HepG2 (cell line): ENCODE measurements at regions not wholly inside any gene's neighbourhood (a gene's known extent, or its start where the extent isn't known, plus 50 kb on each side); places are given as distances from the start of the nearest gene placed in this dataset.

Source experiments
- BRCA1 ChIP-seq: sonication (generic); formaldehyde crosslinking; IDR thresholded peaks from 2 replicates; pipeline ENCODE4 v1.4.0; 2020; ENCODE audit warnings: missing genetic modification reagents
- CBX5 ChIP-seq: sonication (generic); formaldehyde crosslinking; IDR thresholded peaks from 2 replicates; pipeline ENCODE4 v1.4.0; 2020; ENCODE audit warnings: missing genetic modification reagents, borderline replicate concordance
- DPF2 ChIP-seq: sonication (generic); formaldehyde crosslinking; IDR thresholded peaks from 2 replicates; pipeline ENCODE4 v1.4.0; 2020; ENCODE audit warnings: mild to moderate bottlenecking, low read depth, missing genetic modification reagents, borderline replicate concordance
- HIC2 ChIP-seq: sonication (generic); formaldehyde crosslinking; IDR thresholded peaks from 2 replicates; pipeline ENCODE4 v1.9.0; 2022; ENCODE audit warnings: low read depth, missing genetic modification reagents
- HOXA5 ChIP-seq: sonication (generic); formaldehyde crosslinking; IDR thresholded peaks from 2 replicates; pipeline ENCODE4 v1.4.0; 2020; ENCODE audit warnings: missing genetic modification reagents
- IRX3 ChIP-seq: sonication (generic); formaldehyde crosslinking; IDR thresholded peaks from 2 replicates; pipeline ENCODE4 v1.8.1; 2023; ENCODE audit warnings: mild to moderate bottlenecking, low read depth, missing genetic modification reagents, borderline replicate concordance
- PAX8 ChIP-seq: sonication (generic); formaldehyde crosslinking; IDR thresholded peaks from 2 replicates; pipeline ENCODE4 v1.8.0; 2022; ENCODE audit warnings: mild to moderate bottlenecking, missing genetic modification reagents, borderline replicate concordance
- SKIL ChIP-seq: sonication (generic); formaldehyde crosslinking; IDR thresholded peaks from 2 replicates; pipeline ENCODE4 v1.8.0; 2022; ENCODE audit warnings: missing genetic modification reagents, mild to moderate bottlenecking, moderate library complexity, borderline replicate concordance
- TIGD3 ChIP-seq: sonication (generic); formaldehyde crosslinking; IDR thresholded peaks from 2 replicates; pipeline ENCODE4 v1.5.1; 2020; ENCODE audit warnings: mild to moderate bottlenecking, missing genetic modification reagents, borderline replicate concordance
- TOPORS ChIP-seq: sonication (generic); formaldehyde crosslinking; IDR thresholded peaks from 2 replicates; pipeline ENCODE4 v1.8.0; 2023; ENCODE audit warnings: mild to moderate bottlenecking, missing genetic modification reagents
- ZBTB40 ChIP-seq, 2 experiments: fragments of 450-650 bp in 1 of 2; sonication (generic) in 1 of 2; formaldehyde crosslinking in 1 of 2; IDR thresholded peaks; 2 replicates each; pipeline versions ENCODE4 v1.6.1 to v1.8.0; 2016 to 2022; ENCODE audit warnings: antibody characterized with exemption in 1 of 2, mild to moderate bottlenecking in 1 of 2, missing genetic modification reagents in 1 of 2
- TF ChIP-seq, protein P1 (sequence below): sonication (generic); formaldehyde crosslinking; conservative IDR thresholded peaks from 2 replicates; pipeline ENCODE4 v1.5.0; 2020; ENCODE audit warnings: missing genetic modification reagents

DNA sequence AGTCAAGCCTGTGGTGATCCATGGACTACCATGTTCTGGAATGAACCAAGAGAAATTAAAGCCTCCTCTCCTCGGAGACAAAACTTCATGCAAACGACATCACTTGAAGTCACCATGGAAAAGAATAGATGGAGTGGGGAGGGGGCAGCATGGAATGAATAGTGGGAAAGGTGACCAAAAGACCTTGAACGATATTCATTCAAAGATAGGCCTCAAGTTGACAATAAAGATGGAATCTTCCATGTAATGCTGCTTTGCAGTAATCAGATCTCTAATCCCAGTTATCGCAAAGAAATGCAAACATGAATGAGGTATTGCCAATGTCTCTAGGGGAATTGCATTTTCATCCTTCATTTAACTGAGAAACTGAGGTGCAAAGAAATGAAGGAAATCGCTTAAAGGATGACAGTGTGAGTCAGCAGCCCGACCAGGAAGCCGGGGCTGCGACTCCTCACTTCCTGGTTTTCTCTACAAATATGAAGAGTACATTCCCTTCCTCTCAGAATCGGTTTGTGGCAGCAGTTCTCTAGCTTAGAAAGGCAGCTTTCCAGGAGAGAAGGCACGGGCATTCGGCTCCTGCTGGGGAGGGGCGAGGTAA is 65.6 kb upstream of the RREB1 start (continued):
- TF ChIP-seq ZBTB40 (IDR thresholded peaks at IDR 0.05): no peak
- 0 out of 2 replicates have a peak, but pooled peaks have one; percentile 0 for TF ChIP-seq ZBTB40 (CRISPR knock-in tag; IDR thresholded peaks at IDR 0.05)
- no peak for TF ChIP-seq TOPORS
- TF ChIP-seq PAX8 (CRISPR knock-in tag): 0 out of 2 replicates have a peak, but pooled peaks have one; percentile 0
- no peak for TF ChIP-seq HOXA5
- no peak for TF ChIP-seq IRX3 (CRISPR knock-in tag)
- no peak; the same call in 1 of the 2 replicates for TF ChIP-seq HIC2 (CRISPR knock-in tag)
- TF ChIP-seq TIGD3: 0 out of 2 replicates have a peak, but pooled peaks have one; percentile 2
- no peak for TF ChIP-seq SKIL
- TF ChIP-seq, protein P1, sequence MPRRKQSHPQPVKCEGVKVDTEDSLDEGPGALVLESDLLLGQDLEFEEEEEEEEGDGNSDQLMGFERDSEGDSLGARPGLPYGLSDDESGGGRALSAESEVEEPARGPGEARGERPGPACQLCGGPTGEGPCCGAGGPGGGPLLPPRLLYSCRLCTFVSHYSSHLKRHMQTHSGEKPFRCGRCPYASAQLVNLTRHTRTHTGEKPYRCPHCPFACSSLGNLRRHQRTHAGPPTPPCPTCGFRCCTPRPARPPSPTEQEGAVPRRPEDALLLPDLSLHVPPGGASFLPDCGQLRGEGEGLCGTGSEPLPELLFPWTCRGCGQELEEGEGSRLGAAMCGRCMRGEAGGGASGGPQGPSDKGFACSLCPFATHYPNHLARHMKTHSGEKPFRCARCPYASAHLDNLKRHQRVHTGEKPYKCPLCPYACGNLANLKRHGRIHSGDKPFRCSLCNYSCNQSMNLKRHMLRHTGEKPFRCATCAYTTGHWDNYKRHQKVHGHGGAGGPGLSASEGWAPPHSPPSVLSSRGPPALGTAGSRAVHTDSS: no peak
- no peak for TF ChIP-seq BRCA1 (CRISPR knock-in tag)
- TF ChIP-seq CBX5 (CRISPR knock-in tag): no peak
- TF ChIP-seq DPF2: no peak
